Islet precursor cell (in vitro differentiated cells): ENCODE measurements at regions not wholly inside any gene's neighbourhood (a gene's known extent, or its start where the extent isn't known, plus 50 kb on each side); places are given as distances from the start of the nearest gene placed in this dataset.

Source experiments
- DNase-seq: peaks from one replicate; pipeline ENCODE4 v3.0.0-alpha.2; 2018

DNA sequence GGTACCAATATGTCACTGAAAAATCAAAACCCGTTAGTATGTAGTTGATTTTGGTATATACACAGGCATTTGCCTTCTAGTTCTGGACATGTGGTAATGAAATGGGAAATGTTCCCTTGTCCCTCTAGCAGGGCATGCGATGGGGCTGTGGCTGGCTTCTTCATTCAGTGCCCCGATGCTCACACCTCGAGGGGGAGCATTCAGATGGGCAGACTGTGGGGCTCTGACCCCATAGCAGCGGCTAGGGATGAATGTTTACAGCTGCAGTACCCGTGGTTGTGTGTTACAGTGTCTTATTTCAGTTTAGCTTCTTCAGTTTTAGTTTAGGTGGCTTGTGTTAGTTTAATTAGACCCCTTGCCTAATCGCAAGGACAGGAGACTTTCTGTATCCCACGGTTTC lies 1741.0 kb upstream of the PCDH10 start:
- DNase-seq, result no peak

- DNase-seq, result no peak
Measured at GRCh38 chr4:131411393-131411792, 1737.7 kb upstream of the PCDH10 start.

DNA sequence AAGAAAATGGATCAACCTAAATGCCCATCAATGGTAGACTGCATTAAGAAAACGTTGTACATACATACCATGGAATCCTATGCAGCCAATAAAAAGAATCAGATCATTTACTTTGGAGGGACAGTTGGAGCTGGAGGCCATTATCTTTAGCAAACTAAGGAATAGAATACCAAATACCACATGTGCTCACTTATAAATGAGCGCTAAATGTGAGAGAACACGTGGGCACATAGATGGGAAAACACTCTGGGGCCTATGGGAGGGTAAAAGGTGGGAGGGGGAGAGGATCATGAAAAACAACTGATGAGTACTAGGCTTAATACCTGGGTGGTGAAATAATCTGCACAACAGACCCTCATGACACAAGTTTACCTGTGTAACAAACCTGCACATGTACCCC lies 1729.9 kb upstream of the PCDH10 start:
- no peak for DNase-seq

DNA sequence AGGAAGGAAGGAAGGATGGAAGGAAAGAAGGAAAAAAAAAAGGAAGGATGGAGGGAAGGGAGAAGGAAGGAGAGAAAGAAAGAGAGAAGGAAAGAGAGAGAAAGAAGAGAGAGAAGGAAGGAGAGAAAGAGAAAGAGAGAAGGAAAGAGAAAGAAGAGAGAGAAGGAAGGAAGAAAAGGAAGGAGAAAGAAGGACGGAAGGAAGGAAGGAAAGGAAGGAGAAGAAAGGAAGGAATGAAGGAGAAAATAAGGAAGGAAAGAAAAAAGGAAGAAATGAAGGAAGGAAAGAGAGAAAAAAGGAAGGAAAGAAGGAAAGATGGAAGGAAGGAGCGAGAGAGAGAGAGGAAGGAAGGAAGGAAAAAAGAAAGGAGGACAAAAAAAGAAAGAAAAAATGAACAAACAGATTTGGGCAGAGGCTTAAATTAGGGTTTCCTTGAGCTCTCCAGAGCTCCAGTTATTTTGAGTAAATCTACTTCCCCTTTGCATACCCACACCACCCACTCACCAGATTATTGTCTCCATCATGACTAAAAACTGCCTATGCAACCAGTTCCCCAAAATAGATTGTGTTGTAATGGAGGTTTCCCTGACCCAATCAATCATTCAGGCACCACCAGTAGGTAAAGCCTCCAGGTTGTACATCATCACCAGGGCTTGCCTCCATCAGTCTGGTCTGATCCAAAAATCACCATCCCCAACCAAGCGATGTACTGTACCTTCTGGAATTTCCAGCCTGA lies 1722.9 kb upstream of the PCDH10 start:
- DNase-seq, result no peak

DNA sequence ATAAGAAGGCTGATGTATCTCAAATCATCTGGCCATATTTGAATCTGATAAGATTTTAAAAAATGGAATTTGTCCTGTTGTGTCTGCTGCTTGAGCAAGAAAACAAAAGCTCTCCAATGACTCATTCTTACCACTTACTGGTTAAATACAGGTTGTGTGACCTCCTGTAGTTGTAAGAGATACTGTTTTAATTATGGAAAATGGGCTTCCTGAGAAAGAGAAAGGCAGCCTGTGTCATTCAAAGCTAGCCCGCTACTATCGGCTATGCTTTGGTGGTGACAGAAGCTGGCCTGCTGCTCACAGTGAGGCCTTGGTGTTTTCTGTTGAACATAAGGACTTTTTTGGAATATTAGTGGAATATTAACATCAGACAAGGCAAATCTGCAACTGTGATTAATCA lies 1722.1 kb upstream of the PCDH10 start:
- peak; percentile 52 for DNase-seq

- no peak for DNase-seq
Measured at GRCh38 chr4:131430302-131430701, 1718.8 kb upstream of the PCDH10 start.

GRCh38 chr4:131441004-131441688 lies 1707.9 kb upstream of the PCDH10 start:
- no peak for DNase-seq

GRCh38 chr4:131447883-131448282 lies 1701.2 kb upstream of the PCDH10 start:
- DNase-seq, result no peak

- no peak for DNase-seq
Measured at GRCh38 chr4:131450572-131451209, 1698.4 kb upstream of the PCDH10 start.

DNA sequence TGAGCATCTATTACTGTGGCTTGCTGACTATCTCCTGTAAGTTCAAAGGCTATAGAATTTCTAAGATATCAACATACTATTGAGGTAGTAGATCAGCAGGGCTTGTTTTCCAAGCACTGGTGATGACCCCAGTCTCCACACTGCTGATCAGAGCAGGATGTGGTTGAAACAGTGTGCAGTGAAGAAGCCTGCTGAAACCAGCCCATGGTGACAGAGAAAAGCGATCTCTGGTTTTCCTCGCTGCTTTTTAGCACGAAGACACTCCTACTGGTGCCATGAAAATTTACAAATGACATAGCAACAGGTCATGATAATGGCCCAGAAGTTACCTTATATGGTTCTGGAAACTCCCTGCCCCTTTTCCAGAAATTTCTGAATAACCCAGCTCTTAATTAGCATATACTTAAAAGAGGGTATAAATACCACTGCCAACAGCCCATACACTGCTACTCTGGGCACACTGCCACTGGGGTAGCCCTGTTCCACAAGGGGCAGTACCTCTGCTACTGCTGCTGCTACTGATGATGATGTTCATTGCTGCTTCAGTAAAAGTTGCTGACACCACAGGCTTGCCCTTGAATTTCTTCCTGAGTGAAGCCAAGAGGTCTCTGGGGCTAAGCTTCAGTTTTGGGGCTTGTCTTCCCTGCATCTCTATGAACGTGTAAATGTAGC lies 1689.5 kb upstream of the PCDH10 start:
- DNase-seq, result peak; percentile 37

GRCh38 chr4:131470360-131470759 lies 1678.7 kb upstream of the PCDH10 start:
- no peak for DNase-seq

GRCh38 chr4:131488772-131489171 lies 1660.3 kb upstream of the PCDH10 start:
- DNase-seq, result no peak

- DNase-seq, result peak; percentile 61
Measured at GRCh38 chr4:131496211-131496610, 1652.9 kb upstream of the PCDH10 start.

GRCh38 chr4:131499141-131499873 lies 1649.8 kb upstream of the PCDH10 start:
- no peak for DNase-seq

DNA sequence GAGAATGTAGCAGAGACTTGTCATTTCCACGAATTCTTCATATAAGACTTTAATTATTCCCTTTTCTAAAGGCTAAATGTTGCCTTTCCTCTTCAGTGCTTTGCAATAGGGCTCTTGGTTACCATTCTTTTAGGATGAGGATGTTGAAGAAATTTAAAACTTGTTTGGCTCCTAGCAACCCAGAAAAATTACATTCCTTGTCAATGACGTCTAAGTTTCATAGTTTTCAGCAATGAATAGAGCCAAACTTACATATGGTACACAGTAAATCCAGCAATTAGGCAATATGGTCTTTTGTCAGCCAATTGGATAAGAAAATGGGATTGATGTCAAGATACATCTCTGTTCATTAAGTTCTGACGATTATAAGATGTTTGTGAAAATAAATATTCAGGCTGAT lies 1639.6 kb upstream of the PCDH10 start:
- DNase-seq, result no peak

- no peak for DNase-seq
Measured at GRCh38 chr4:131526686-131527085, 1622.4 kb upstream of the PCDH10 start.

- no peak for DNase-seq
Measured at GRCh38 chr4:131531087-131531486, 1618.0 kb upstream of the PCDH10 start.

DNA sequence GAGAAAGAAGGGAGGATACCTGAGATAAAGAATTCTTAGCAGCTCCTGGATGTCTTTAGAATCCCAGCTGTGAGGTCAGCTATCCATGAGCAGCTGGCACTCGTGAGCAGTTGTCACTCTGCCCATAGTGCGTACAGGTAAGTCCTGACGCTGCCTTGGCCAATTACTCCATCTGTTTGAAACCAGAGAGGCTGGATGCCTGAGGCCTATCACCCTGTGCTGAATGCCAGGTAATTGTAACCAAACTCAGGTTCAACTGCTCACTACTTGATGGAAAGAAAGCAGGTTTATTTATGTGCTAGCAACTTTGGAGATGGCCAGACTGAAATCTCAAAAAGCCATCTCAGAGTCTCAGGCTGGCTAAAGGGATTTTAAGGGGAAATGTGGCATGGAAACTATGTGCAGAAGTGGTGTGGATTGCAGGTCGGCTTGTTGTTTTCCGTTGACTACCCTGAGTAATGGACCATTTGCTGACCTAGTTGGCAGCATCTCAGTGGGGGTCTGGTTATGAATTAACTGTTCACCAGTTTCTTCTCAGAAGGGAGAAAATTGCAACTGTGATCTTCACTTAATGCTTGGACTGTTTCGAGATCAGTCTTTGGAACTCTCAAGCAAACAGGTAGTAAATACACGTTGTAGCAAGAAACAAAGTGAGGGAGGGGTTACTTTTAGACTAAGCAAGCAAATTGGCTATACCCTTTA lies 1614.0 kb upstream of the PCDH10 start:
- DNase-seq, result peak; percentile 55

DNA sequence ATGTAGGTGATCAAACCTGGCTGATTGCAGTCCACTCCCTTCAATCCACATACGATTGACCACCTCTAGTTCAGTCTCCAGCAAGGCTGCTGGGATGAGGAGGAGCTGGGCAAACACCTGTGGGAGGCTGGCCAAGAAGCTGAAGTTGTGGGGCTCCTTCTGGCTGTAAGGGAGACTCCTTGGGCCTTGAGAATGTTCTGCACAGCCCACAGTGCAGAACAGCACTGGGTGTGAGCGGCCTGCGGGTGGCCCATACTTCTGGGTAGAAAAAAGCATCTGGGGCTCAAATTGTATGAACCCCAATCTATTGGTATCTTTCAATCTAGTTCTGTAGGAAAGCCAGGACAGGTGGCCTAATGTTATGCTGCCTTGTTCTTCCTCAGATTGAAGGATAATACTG lies 1608.8 kb upstream of the PCDH10 start:
- no peak for DNase-seq

DNA sequence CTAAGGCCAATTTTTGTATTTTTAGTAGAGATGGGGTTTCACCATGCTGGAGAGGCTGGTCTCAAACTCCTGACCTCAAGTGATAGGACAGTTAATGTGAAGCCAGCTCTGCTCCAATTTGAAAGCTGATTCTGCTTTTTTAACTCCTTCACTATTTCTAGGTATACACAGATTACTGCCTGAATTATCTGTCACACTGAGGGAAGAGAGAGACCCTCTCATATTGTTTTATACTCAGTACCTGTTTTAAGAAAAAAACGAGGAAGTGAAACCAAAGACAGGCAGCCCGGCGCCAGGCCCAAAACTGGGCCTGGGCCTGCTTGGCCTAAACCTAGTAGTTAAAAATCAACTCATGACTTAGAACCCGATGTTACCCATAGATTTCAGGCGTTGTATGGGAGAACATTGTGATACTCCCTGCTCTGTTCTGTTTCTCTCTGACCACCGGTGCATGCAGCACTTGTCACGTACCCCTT lies 1601.5 kb upstream of the PCDH10 start:
- no peak for DNase-seq

DNA sequence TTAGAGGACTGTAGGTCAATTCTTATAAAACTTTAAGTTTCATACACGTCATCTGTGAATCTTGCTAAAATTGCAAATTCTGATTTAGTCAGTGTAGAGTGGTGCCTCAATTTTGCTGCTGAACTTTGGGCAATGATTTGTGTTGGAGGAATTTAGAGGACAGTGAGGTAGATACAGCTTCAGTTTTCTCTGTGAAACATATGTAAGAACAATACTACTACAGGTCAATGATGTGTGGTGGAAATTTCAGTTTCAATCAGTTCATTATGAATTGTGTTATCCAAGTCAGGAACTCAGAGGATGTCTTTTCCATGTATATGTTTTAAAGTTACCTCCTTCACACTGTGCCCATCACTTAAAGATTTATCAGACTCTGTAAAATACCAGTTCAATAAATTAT lies 1597.8 kb upstream of the PCDH10 start:
- no peak for DNase-seq

GRCh38 chr4:131566026-131566425 lies 1583.1 kb upstream of the PCDH10 start:
- DNase-seq, result no peak
